ENCODE measurements at regions not wholly inside any gene's neighbourhood (a gene's known extent, or its start where the extent isn't known, plus 50 kb on each side); places are given as distances from the start of the nearest gene placed in this dataset.

- no peak for TF ChIP-seq CTCF (conservative IDR thresholded peaks at IDR 0.05; ENCODE audit: low read length)
- DNase-seq (ENCODE audit: low read depth): no peak
- H3K4me3 ChIP-seq (ENCODE audit: low read length): no peak overlapping the region
Observed at GRCh38 chr18:42429196-42429595, 474.2 kb downstream of the PIK3C3 start.

GRCh38 chr18:42436222-42436765, 481.3 kb downstream of the PIK3C3 start:
- TF ChIP-seq CTCF (conservative IDR thresholded peaks at IDR 0.05; ENCODE audit: low read length): no peak
- no peak for DNase-seq (ENCODE audit: low read depth)
- no peak overlapping the region for H3K4me3 ChIP-seq (ENCODE audit: low read length)

GRCh38 chr18:42437001-42437400, 482.0 kb downstream of the PIK3C3 start:
- no peak overlapping the region for H3K4me3 ChIP-seq (ENCODE audit: low read length)
- no peak for TF ChIP-seq CTCF (conservative IDR thresholded peaks at IDR 0.05; ENCODE audit: low read length)
- DNase-seq (ENCODE audit: low read depth): no peak

- no peak overlapping the region for H3K4me3 ChIP-seq (ENCODE audit: low read length)
- no peak for TF ChIP-seq CTCF (conservative IDR thresholded peaks at IDR 0.05; ENCODE audit: low read length)
- DNase-seq (ENCODE audit: low read depth): no peak
Observed at GRCh38 chr18:42437646-42438045, 482.6 kb downstream of the PIK3C3 start.

GRCh38 chr18:42442656-42443055, 487.6 kb downstream of the PIK3C3 start:
- no peak for DNase-seq (ENCODE audit: low read depth)
- no peak overlapping the region for H3K4me3 ChIP-seq (ENCODE audit: low read length)
- TF ChIP-seq CTCF (conservative IDR thresholded peaks at IDR 0.05; ENCODE audit: low read length): no peak

GRCh38 chr18:42444349-42444748, 489.3 kb downstream of the PIK3C3 start:
- TF ChIP-seq CTCF (conservative IDR thresholded peaks at IDR 0.05; ENCODE audit: low read length): no peak
- DNase-seq (ENCODE audit: low read depth): no peak
- H3K4me3 ChIP-seq (ENCODE audit: low read length): no peak overlapping the region

- H3K4me3 ChIP-seq (ENCODE audit: low read length): no peak overlapping the region
- no peak for DNase-seq (ENCODE audit: low read depth)
- TF ChIP-seq CTCF (conservative IDR thresholded peaks at IDR 0.05; ENCODE audit: low read length): no peak
Observed at GRCh38 chr18:42445359-42445758, 490.3 kb downstream of the PIK3C3 start.
